Upper lobe of right lung (tissue), 1 donor: ENCODE measurements at regions not wholly inside any gene's neighbourhood (a gene's known extent, or its start where the extent isn't known, plus 50 kb on each side); places are given as distances from the start of the nearest gene placed in this dataset.

ENCODE experiments used
- ATAC-seq: fragments of 200-7000 bp; cut with Tn5 transposase; one replicate; pipeline ENCODE4 v1.9.1; 2020; ENCODE audit warnings: mild to moderate bottlenecking, moderate library complexity
- DNase-seq: peaks from one replicate; pipeline ENCODE4 v3.0.0-alpha.2; 2020
- H3K27ac ChIP-seq: fragments of 200-600 bp; one replicate; pipeline ENCODE4 v1.8.0; 2022
- H3K27me3 ChIP-seq: fragments of 200-600 bp; one replicate; pipeline ENCODE4 v1.8.0; 2022; ENCODE audit warnings: mild to moderate bottlenecking
- H3K36me3 ChIP-seq: fragments of 200-600 bp; one replicate; pipeline ENCODE4 v1.8.0; 2022
- H3K4me1 ChIP-seq: fragments of 200-600 bp; one replicate; pipeline ENCODE4 v1.8.0; 2022
- H3K4me3 ChIP-seq: fragments of 200-600 bp; one replicate; pipeline ENCODE4 v1.8.0; 2022; ENCODE audit warnings: mild to moderate bottlenecking
- H3K9me3 ChIP-seq: fragments of 200-600 bp; one replicate; pipeline ENCODE4 v1.8.0; 2022
- intact Hi-C: fragments of 100-400 bp; cut with DNase I; formaldehyde crosslinking; loops from one replicate; pipeline ENCODE4 v1.11.0; 2022
- TF ChIP-seq, protein P1 (sequence below): fragments of 200-600 bp; IDR thresholded peaks from one replicate; pipeline ENCODE4 v1.8.0; 2022; ENCODE audit warnings: antibody characterized with exemption
- donor health status: DM: no; HTN: yes; CAD: no; lungs with severe emphysema.

- DNase-seq, result no peak
These were observed 1852.9 kb upstream of the PCDH10 start for GRCh38 chr4:131296192-131296591.

DNA sequence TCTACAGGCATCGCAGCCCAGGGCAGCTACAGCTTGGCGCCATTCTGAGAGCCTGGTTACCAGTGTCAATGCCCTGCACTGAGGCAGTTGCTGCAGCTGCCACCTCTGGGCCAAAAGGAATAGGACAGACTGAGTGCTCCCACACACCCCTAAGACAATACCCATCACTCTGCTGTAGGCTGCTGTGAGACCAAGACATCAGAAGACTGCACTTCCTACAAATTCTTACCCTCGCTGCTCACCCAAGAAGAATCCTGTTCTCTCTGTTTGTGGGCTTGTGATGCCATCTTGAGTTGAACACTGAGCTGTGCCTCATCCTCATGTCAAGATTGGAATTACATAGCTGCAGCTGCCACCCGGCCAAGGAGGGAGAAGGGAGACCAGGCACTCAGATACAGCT lies 1847.0 kb upstream of the PCDH10 start:
- H3K9me3 ChIP-seq, result no peaks in the 10 kb centered on the region
- H3K36me3 ChIP-seq, result no peaks in the 10 kb centered on the region
- ATAC-seq, result peak; percentile 13
- H3K27me3 ChIP-seq, result no peaks in the 10 kb centered on the region
- intact Hi-C loops, result no loop called here
- no peaks in the 10 kb centered on the region for H3K4me1 ChIP-seq
- no peak overlapping the region for H3K4me3 ChIP-seq
- DNase-seq, result no peak
- H3K27ac ChIP-seq, result no peak overlapping the region
- TF ChIP-seq, protein P1, sequence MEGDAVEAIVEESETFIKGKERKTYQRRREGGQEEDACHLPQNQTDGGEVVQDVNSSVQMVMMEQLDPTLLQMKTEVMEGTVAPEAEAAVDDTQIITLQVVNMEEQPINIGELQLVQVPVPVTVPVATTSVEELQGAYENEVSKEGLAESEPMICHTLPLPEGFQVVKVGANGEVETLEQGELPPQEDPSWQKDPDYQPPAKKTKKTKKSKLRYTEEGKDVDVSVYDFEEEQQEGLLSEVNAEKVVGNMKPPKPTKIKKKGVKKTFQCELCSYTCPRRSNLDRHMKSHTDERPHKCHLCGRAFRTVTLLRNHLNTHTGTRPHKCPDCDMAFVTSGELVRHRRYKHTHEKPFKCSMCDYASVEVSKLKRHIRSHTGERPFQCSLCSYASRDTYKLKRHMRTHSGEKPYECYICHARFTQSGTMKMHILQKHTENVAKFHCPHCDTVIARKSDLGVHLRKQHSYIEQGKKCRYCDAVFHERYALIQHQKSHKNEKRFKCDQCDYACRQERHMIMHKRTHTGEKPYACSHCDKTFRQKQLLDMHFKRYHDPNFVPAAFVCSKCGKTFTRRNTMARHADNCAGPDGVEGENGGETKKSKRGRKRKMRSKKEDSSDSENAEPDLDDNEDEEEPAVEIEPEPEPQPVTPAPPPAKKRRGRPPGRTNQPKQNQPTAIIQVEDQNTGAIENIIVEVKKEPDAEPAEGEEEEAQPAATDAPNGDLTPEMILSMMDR, result no peak

More at GRCh38 chr4:131296192-131296591, 1852.9 kb upstream of the PCDH10 start:
- H3K27ac ChIP-seq, result no peak overlapping the region
- TF ChIP-seq, protein P1, result no peak
- H3K27me3 ChIP-seq, result no peaks in the 10 kb centered on the region
- H3K4me3 ChIP-seq, result no peak overlapping the region
- ATAC-seq, result peak; percentile 73
- no peaks in the 10 kb centered on the region for H3K4me1 ChIP-seq
- no peaks in the 10 kb centered on the region for H3K36me3 ChIP-seq
- H3K9me3 ChIP-seq, result no peaks in the 10 kb centered on the region
- intact Hi-C loops, result no loop called here

- no peaks in the 10 kb centered on the region for H3K4me1 ChIP-seq
- TF ChIP-seq, protein P1, result no peak
- no peak overlapping the region for H3K27ac ChIP-seq
- intact Hi-C loops, result no loop called here
- DNase-seq (no peak), ATAC-seq (no peak)
- H3K4me3 ChIP-seq, result no peak overlapping the region
- no peaks in the 10 kb centered on the region for H3K9me3 ChIP-seq
- H3K27me3 ChIP-seq, result no peaks in the 10 kb centered on the region
- H3K36me3 ChIP-seq, result no peaks in the 10 kb centered on the region
These were observed 1844.4 kb upstream of the PCDH10 start for GRCh38 chr4:131304686-131305085.

GRCh38 chr4:131309628-131310027 lies 1839.5 kb upstream of the PCDH10 start:
- H3K9me3 ChIP-seq, result no peaks in the 10 kb centered on the region
- intact Hi-C loops, result no loop called here
- DNase-seq, result no peak

DNA sequence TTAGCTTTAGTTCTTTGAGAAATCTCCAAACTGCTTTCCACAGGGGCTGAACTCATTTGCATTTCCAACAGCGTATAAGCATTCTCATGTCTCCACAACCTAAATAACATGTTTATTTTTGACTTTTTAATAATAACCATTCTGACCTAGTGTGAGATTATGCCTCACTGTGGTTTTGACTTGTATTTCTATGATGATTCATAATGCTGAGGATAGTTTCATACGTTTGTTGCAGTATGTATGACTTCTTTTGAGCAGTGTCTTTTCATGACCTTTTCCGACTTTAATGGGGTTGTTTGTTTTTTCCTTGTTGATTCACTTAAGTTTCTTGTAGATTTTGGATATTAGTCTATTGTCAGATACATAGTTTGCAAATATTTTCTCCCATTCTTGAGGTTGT lies 1833.0 kb upstream of the PCDH10 start:
- TF ChIP-seq, protein P1, result no peak
- ATAC-seq (no peak), DNase-seq (no peak)

More at GRCh38 chr4:131309628-131310027, 1839.5 kb upstream of the PCDH10 start:
- no peak for ATAC-seq
- H3K36me3 ChIP-seq, result no peaks in the 10 kb centered on the region
- no peak overlapping the region for H3K27ac ChIP-seq
- no peak overlapping the region for H3K4me3 ChIP-seq
- no peaks in the 10 kb centered on the region for H3K27me3 ChIP-seq
- TF ChIP-seq, protein P1, result no peak
- no peaks in the 10 kb centered on the region for H3K4me1 ChIP-seq

DNA sequence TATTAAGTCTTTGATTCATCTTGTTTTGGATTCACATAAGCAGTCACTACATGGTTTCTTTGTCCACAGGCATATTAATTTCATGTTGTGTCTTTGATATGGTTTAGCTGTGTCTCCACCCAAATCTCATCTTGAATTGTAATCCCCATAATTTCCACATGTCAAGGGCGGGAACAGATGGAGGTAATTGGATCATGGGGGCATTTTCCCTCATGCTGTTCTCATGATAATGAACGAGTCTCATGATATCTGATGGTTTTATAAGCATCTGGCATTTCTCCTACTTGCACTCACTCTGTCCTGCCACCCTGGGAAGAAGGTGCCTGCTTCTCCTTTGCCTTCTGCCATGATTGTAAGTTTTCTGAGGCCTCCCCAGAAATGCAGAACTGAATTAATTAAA lies 1811.2 kb upstream of the PCDH10 start:
- Histone ChIP-seq H3K27me3 (no peaks in the 10 kb centered on the region), H3K27ac (no peak overlapping the region), H3K4me1 (no peaks in the 10 kb centered on the region), H3K4me3 (no peak overlapping the region), H3K9me3 (no peaks in the 10 kb centered on the region), H3K36me3 (no peaks in the 10 kb centered on the region)
- intact Hi-C loops, result no loop called here
- TF ChIP-seq, protein P1, result no peak
- ATAC-seq (no peak), DNase-seq (no peak)

More for the DNA sequence above, 1833.0 kb upstream of the PCDH10 start:
- no peaks in the 10 kb centered on the region for H3K9me3 ChIP-seq
- no peaks in the 10 kb centered on the region for H3K36me3 ChIP-seq
- H3K4me3 ChIP-seq, result no peak overlapping the region
- H3K4me1 ChIP-seq, result no peaks in the 10 kb centered on the region
- H3K27me3 ChIP-seq, result no peaks in the 10 kb centered on the region
- H3K27ac ChIP-seq, result no peak overlapping the region
- intact Hi-C loops, result no loop called here
